Neural crest cell (in vitro differentiated cells): ENCODE measurements at regions not wholly inside any gene's neighbourhood (a gene's known extent, or its start where the extent isn't known, plus 50 kb on each side); places are given as distances from the start of the nearest gene placed in this dataset.

Experiments
- DNase-seq: peaks from one replicate; pipeline ENCODE4 v3.0.0; 2021; ENCODE audit warnings: low read depth, mixed read lengths, low spot score
- H3K27ac Mint-ChIP-seq: one replicate; pipeline ENCODE4 v1.8.0; 2021; ENCODE audit warnings: mild to moderate bottlenecking, mixed read lengths; ENCODE audit not compliant: unreplicated experiment
- H3K27me3 Mint-ChIP-seq: 2 replicates; pipeline ENCODE4 v1.8.0; 2021; ENCODE audit warnings: low read depth, mild to moderate bottlenecking, mixed read lengths
- H3K36me3 Mint-ChIP-seq: 2 replicates; pipeline ENCODE4 v1.8.0; 2021; ENCODE audit warnings: low read depth, mild to moderate bottlenecking, mixed read lengths
- H3K4me1 Mint-ChIP-seq: 2 replicates; pipeline ENCODE4 v1.8.0; 2021; ENCODE audit warnings: mixed read lengths
- H3K4me3 Mint-ChIP-seq: one replicate; pipeline ENCODE4 v1.8.0; 2021; ENCODE audit warnings: mild to moderate bottlenecking, mixed read lengths
- H3K9me3 Mint-ChIP-seq: 2 replicates; pipeline ENCODE4 v1.8.0; 2021; ENCODE audit warnings: mixed read lengths
- CTCF ChIP-seq: fragments of 200-600 bp; sonication (generic); conservative IDR thresholded peaks from 2 replicates; pipeline ENCODE4 v1.5.0; 2021; ENCODE audit warnings: antibody characterized with exemption, mild to moderate bottlenecking

GRCh38 chr17:52947418-52947817, 788.9 kb upstream of the CA10 start:
- TF ChIP-seq CTCF = no peak
- DNase-seq = no peak
- no peaks in the 10 kb centered on the region for H3K27me3 Mint-ChIP-seq
- no peak overlapping the region for H3K4me3 Mint-ChIP-seq
- no peaks in the 10 kb centered on the region for H3K9me3 Mint-ChIP-seq
- H3K4me1 Mint-ChIP-seq = peaks cover 9% of the 10 kb centered on the region
- no peak overlapping the region for H3K27ac Mint-ChIP-seq
- H3K36me3 Mint-ChIP-seq = no peaks in the 10 kb centered on the region

- Mint-ChIP-seq H3K36me3 (no peaks in the 10 kb centered on the region), H3K27ac (no peak overlapping the region), H3K4me3 (no peak overlapping the region), H3K9me3 (peaks cover 8% of the 10 kb centered on the region), H3K4me1 (no peaks in the 10 kb centered on the region), H3K27me3 (no peaks in the 10 kb centered on the region)
- no peak for DNase-seq
- no peak for TF ChIP-seq CTCF
These were observed 780.2 kb upstream of the CA10 start for GRCh38 chr17:52938623-52939230.

- no peak for DNase-seq
- H3K9me3 Mint-ChIP-seq = peaks cover 3% of the 10 kb centered on the region
- H3K36me3 Mint-ChIP-seq = no peaks in the 10 kb centered on the region
- no peak overlapping the region for H3K27ac Mint-ChIP-seq
- H3K4me3 Mint-ChIP-seq = no peak overlapping the region
- no peaks in the 10 kb centered on the region for H3K27me3 Mint-ChIP-seq
- TF ChIP-seq CTCF = no peak
- no peaks in the 10 kb centered on the region for H3K4me1 Mint-ChIP-seq
These were observed 772.1 kb upstream of the CA10 start for GRCh38 chr17:52930581-52930980.

- no peak overlapping the region for H3K27ac Mint-ChIP-seq
- no peaks in the 10 kb centered on the region for H3K27me3 Mint-ChIP-seq
- H3K9me3 Mint-ChIP-seq = no peaks in the 10 kb centered on the region
- no peak overlapping the region for H3K4me3 Mint-ChIP-seq
- H3K36me3 Mint-ChIP-seq = no peaks in the 10 kb centered on the region
- no peak for TF ChIP-seq CTCF
- DNase-seq = no peak
- H3K4me1 Mint-ChIP-seq = no peaks in the 10 kb centered on the region
These were observed 771.6 kb upstream of the CA10 start for GRCh38 chr17:52930145-52930544.

- no peak for DNase-seq
- no peaks in the 10 kb centered on the region for H3K27me3 Mint-ChIP-seq
- H3K9me3 Mint-ChIP-seq = peaks cover 3% of the 10 kb centered on the region
- no peaks in the 10 kb centered on the region for H3K4me1 Mint-ChIP-seq
- H3K36me3 Mint-ChIP-seq = peaks cover 2% of the 10 kb centered on the region
- H3K27ac Mint-ChIP-seq = no peak overlapping the region
- no peak for TF ChIP-seq CTCF
- no peak overlapping the region for H3K4me3 Mint-ChIP-seq
These were observed 765.1 kb upstream of the CA10 start for GRCh38 chr17:52923658-52924057.

- TF ChIP-seq CTCF = no peak
- Mint-ChIP-seq H3K4me3 (no peak overlapping the region), H3K36me3 (no peaks in the 10 kb centered on the region), H3K27me3 (no peaks in the 10 kb centered on the region), H3K27ac (no peak overlapping the region), H3K9me3 (no peaks in the 10 kb centered on the region), H3K4me1 (no peaks in the 10 kb centered on the region)
- DNase-seq = no peak
These were observed 740.7 kb upstream of the CA10 start for GRCh38 chr17:52899235-52899634.
